RWPE2 (cell line): ENCODE measurements at regions not wholly inside any gene's neighbourhood (a gene's known extent, or its start where the extent isn't known, plus 50 kb on each side); places are given as distances from the start of the nearest gene placed in this dataset.

Experiments
- ATAC-seq: fragments of 200-7000 bp; cut with Tn5 transposase; 3 replicates; pipeline ENCODE4 v1.9.1; 2021; ENCODE audit warnings: low read depth
- DNase-seq: peaks from one replicate; pipeline ENCODE4 v3.0.0-alpha.2; 2020; ENCODE audit warnings: low spot score
- H3K27ac ChIP-seq: fragments of 450-650 bp; 2 replicates; pipeline ENCODE4 v1.5.1; 2017; ENCODE audit warnings: mild to moderate bottlenecking; ENCODE audit not compliant: poor library complexity, severe bottlenecking
- H3K27me3 ChIP-seq: fragments of 250-450 bp; sonication (Bioruptor Pico); 2 replicates; pipeline ENCODE4 v1.5.1; 2021; ENCODE audit warnings: mild to moderate bottlenecking, moderate library complexity; ENCODE audit not compliant: insufficient read depth, poor library complexity, severe bottlenecking
- H3K36me3 ChIP-seq: fragments of 250-450 bp; sonication (Bioruptor Pico); 2 replicates; pipeline ENCODE4 v1.5.1; 2020; ENCODE audit warnings: low read depth, mild to moderate bottlenecking, moderate library complexity
- H3K4me1 ChIP-seq: fragments of 250-450 bp; sonication (Bioruptor Pico); 2 replicates; pipeline ENCODE4 v1.5.1; 2021; ENCODE audit warnings: mild to moderate bottlenecking, moderate library complexity; ENCODE audit not compliant: insufficient read depth, poor library complexity, severe bottlenecking
- H3K4me3 ChIP-seq: fragments of 250-450 bp; sonication (Bioruptor Pico); 2 replicates; pipeline ENCODE4 v1.5.1; 2021; ENCODE audit warnings: mild to moderate bottlenecking, moderate library complexity; ENCODE audit not compliant: severe bottlenecking
- H3K9me3 ChIP-seq: fragments of 250-450 bp; sonication (Bioruptor Pico); 2 replicates; pipeline ENCODE4 v1.5.1; 2021; ENCODE audit warnings: mild to moderate bottlenecking, moderate library complexity; ENCODE audit not compliant: severe bottlenecking
- CTCF ChIP-seq: fragments of 450-650 bp; IDR thresholded peaks from one replicate; pipeline ENCODE4 v1.5.1; 2017; ENCODE audit warnings: mild to moderate bottlenecking, moderate library complexity; ENCODE audit not compliant: poor library complexity, severe bottlenecking

- Histone ChIP-seq H3K27ac (no peak overlapping the region), H3K9me3 (no peaks in the 10 kb centered on the region), H3K36me3 (no peaks in the 10 kb centered on the region), H3K4me3 (no peak overlapping the region), H3K27me3 (no peaks in the 10 kb centered on the region), H3K4me1 (no peaks in the 10 kb centered on the region)
- ATAC-seq (no peak), DNase-seq (no peak)
- TF ChIP-seq CTCF, result no peak
Measured at GRCh38 chr12:13570005-13570694, 373.6 kb downstream of the EMP1 start.

- no peak for ATAC-seq
- no peaks in the 10 kb centered on the region for H3K27me3 ChIP-seq
Measured at GRCh38 chr12:13566292-13566691, 369.8 kb downstream of the EMP1 start.

GRCh38 chr12:13564266-13564810 lies 367.8 kb downstream of the EMP1 start:
- no peak overlapping the region for H3K4me3 ChIP-seq
- no peaks in the 10 kb centered on the region for H3K27me3 ChIP-seq
- H3K9me3 ChIP-seq, result no peaks in the 10 kb centered on the region
- H3K36me3 ChIP-seq, result no peaks in the 10 kb centered on the region
- no peak overlapping the region for H3K27ac ChIP-seq
- no peaks in the 10 kb centered on the region for H3K4me1 ChIP-seq
- ATAC-seq (no peak), DNase-seq (no peak)
- TF ChIP-seq CTCF, result no peak

More at GRCh38 chr12:13566292-13566691, 369.8 kb downstream of the EMP1 start:
- H3K4me1 ChIP-seq, result no peaks in the 10 kb centered on the region
- no peak overlapping the region for H3K27ac ChIP-seq
- H3K9me3 ChIP-seq, result no peaks in the 10 kb centered on the region
- no peak overlapping the region for H3K4me3 ChIP-seq
- DNase-seq, result no peak
- TF ChIP-seq CTCF, result no peak
- no peaks in the 10 kb centered on the region for H3K36me3 ChIP-seq

GRCh38 chr12:13563743-13564125 lies 367.2 kb downstream of the EMP1 start:
- TF ChIP-seq CTCF, result no peak
- no peaks in the 10 kb centered on the region for H3K4me1 ChIP-seq
- H3K36me3 ChIP-seq, result no peaks in the 10 kb centered on the region
- DNase-seq (no peak), ATAC-seq (no peak)
- no peaks in the 10 kb centered on the region for H3K27me3 ChIP-seq
- H3K27ac ChIP-seq, result no peak overlapping the region
- H3K4me3 ChIP-seq, result no peak overlapping the region
- no peaks in the 10 kb centered on the region for H3K9me3 ChIP-seq
